Natural killer cell (primary cell): ENCODE measurements at regions not wholly inside any gene's neighbourhood (a gene's known extent, or its start where the extent isn't known, plus 50 kb on each side); places are given as distances from the start of the nearest gene placed in this dataset.
"Not testable (repeated sequence)": the region's sequence is repeated elsewhere in the genome, so short reads cannot be mapped to it uniquely, and the experiment has no call there.

Source experiments
- ATAC-seq, 3 donors: fragments of 150-1000 bp in 2 of 3; fragments of 200-7000 bp in 1 of 3; cut with Tn5 transposase; 1 replicate in 1 of 3; 2 replicates in 2 of 3; pipeline ENCODE4 v1.10.0; 2021; ENCODE audit warnings: mild to moderate bottlenecking in 2 of 3, moderate library complexity in 2 of 3
- DNase-seq, 2 donors: peaks; one replicate each; pipeline versions ENCODE4 v3.0.0 to v3.0.0-alpha.2; 2013 to 2021; ENCODE audit warnings: mixed read lengths in 1 of 2
- H3K27ac ChIP-seq: one replicate; pipeline ENCODE4 v1.5.1; 2013; ENCODE audit warnings: mild to moderate bottlenecking, low read length
- H3K27me3 ChIP-seq: one replicate; pipeline ENCODE4 v1.6.1; 2013; ENCODE audit warnings: low read length; ENCODE audit not compliant: control insufficient read depth, insufficient read depth
- H3K36me3 ChIP-seq: one replicate; pipeline ENCODE4 v1.6.1; 2013; ENCODE audit warnings: low read length; ENCODE audit not compliant: control insufficient read depth, insufficient read depth
- H3K4me1 ChIP-seq: one replicate; pipeline ENCODE4 v1.6.1; 2013; ENCODE audit warnings: low read length; ENCODE audit not compliant: control insufficient read depth, insufficient read depth
- H3K4me3 ChIP-seq: one replicate; pipeline ENCODE4 v1.5.1; 2013; ENCODE audit warnings: low read length
- H3K9me3 ChIP-seq: one replicate; pipeline ENCODE4 v1.6.1; 2013; ENCODE audit warnings: low read length; ENCODE audit not compliant: control insufficient read depth, insufficient read depth
- H3K27ac Mint-ChIP-seq, 2 donors: one replicate each; pipeline ENCODE4 v1.8.0; 2022; ENCODE audit warnings: mild to moderate bottlenecking in 2 of 2, mixed read lengths in 2 of 2, moderate library complexity in 1 of 2
- H3K27me3 Mint-ChIP-seq, 2 donors: one replicate each; pipeline ENCODE4 v1.8.0; 2022; ENCODE audit warnings: low read depth in 2 of 2, mixed read lengths in 2 of 2
- H3K36me3 Mint-ChIP-seq: one replicate; pipeline ENCODE4 v1.8.0; 2022; ENCODE audit warnings: mixed read lengths
- H3K4me1 Mint-ChIP-seq, 2 donors: one replicate each; pipeline ENCODE4 v1.8.0; 2022; ENCODE audit warnings: mixed read lengths in 2 of 2
- H3K4me3 Mint-ChIP-seq: one replicate; pipeline ENCODE4 v1.8.0; 2022; ENCODE audit warnings: mild to moderate bottlenecking, moderate library complexity, mixed read lengths
- H3K9me3 Mint-ChIP-seq, 2 donors: one replicate each; pipeline ENCODE4 v1.8.0; 2022; ENCODE audit warnings: mixed read lengths in 2 of 2
- CTCF ChIP-seq: fragments of 200-600 bp; IDR thresholded peaks from one replicate; pipeline ENCODE4 v1.8.0; 2022; ENCODE audit warnings: antibody characterized with exemption
- WGBS: methylation state at CpG from one replicate; pipeline ENCODE4 v1.1.7; 2013; ENCODE audit warnings: missing lambda C conversion rate; ENCODE audit not compliant: insufficient coverage; 5-methylcytosine and 5-hydroxymethylcytosine counted together
- intact Hi-C: fragments of 100-400 bp; cut with micrococcal nuclease; formaldehyde crosslinking; loops from one replicate; pipeline ENCODE4 v1.14.2; 2022

DNA sequence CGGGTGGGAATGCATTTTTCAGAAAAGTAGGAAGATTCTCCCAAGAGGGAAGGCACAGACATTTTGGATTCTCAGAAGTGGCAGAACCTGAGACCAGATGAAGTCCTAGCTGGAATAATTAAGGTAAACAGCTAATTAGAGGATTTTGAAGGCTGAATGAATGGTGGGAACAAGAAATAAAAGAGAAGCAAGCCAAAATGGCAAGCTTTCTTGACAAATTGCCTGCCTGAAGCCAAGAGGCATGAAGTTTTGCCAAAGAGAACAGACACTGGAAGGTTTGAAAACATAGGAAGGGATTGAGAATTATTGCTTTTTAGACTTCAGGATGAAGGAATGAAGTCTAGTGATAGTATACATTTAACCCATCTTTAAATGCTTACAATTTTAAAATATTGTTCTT, 115.0 kb upstream of the SEM1 start:
- Histone ChIP-seq H3K27ac (no peak overlapping the region), H3K9me3 (no peaks in the 10 kb centered on the region), H3K4me3 (no peak overlapping the region), H3K36me3 (no peaks in the 10 kb centered on the region), H3K4me1 (peaks cover 4% of the 10 kb centered on the region), H3K27me3 (no peaks in the 10 kb centered on the region)
- no peak overlapping the region for H3K27ac Mint-ChIP-seq
- H3K4me1 Mint-ChIP-seq, result peaks cover 11 to 13% of the 10 kb centered on the region in 2 donors
- no peak overlapping the region for H3K4me3 Mint-ChIP-seq
- DNase-seq, result no peak
- 100% methylated on average over 1 of the region's 1 CpG for WGBS
- no peaks in the 10 kb centered on the region for H3K36me3 Mint-ChIP-seq
- H3K27me3 Mint-ChIP-seq, result peaks cover 13 to 26% of the 10 kb centered on the region in 2 donors
- intact Hi-C loops, result no loop called here
- ATAC-seq, result no peak
- no peak for TF ChIP-seq CTCF
- no peaks in the 10 kb centered on the region for H3K9me3 Mint-ChIP-seq

DNA sequence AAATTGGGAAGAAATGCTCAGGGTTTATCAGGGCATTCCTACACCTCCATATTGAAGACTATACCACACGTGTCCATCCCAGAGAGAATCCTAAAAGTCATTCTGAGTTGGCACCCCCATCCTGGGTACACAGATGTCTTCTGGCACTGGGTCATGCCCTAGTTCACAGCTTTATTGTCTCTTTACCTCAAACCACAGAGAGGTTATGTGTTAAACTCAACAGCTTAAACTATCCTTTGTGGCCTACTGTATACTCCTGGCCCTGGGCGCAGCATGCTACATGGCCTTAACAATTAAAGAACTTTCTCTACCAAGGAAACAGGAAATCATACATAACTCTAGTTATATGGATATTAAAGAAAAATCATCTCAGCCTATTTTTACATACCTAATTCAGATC, 115.6 kb upstream of the SEM1 start:
- Mint-ChIP-seq H3K9me3 (no peaks in the 10 kb centered on the region), H3K4me3 (peak overlapping the region; percentile 4), H3K27me3 (peaks cover 11 to 20% of the 10 kb centered on the region in 2 donors), H3K4me1 (peaks cover 11 to 13% of the 10 kb centered on the region in 2 donors), H3K36me3 (no peaks in the 10 kb centered on the region), H3K27ac (no peak overlapping the region)
- Histone ChIP-seq H3K27me3 (no peaks in the 10 kb centered on the region), H3K9me3 (no peaks in the 10 kb centered on the region), H3K27ac (no peak overlapping the region), H3K36me3 (no peaks in the 10 kb centered on the region), H3K4me3 (no peak overlapping the region), H3K4me1 (peaks cover 4% of the 10 kb centered on the region)
- ATAC-seq (peak; percentile 58 to 90 (median 65)), DNase-seq (no peak)
- 31% methylated on average over 1 of the region's 2 CpGs for WGBS
- intact Hi-C loops, result no loop called here
- TF ChIP-seq CTCF, result no peak

- H3K36me3 ChIP-seq, result no peaks in the 10 kb centered on the region
- Mint-ChIP-seq H3K27me3 (peaks cover 12% of the 10 kb centered on the region in 2 donors), H3K4me1 (peaks cover 11 to 13% of the 10 kb centered on the region in 2 donors), H3K27ac (no peak overlapping the region), H3K36me3 (no peaks in the 10 kb centered on the region), H3K9me3 (no peaks in the 10 kb centered on the region), H3K4me3 (no peak overlapping the region)
- intact Hi-C loops, result no loop called here
- peaks cover 4% of the 10 kb centered on the region for H3K4me1 ChIP-seq
- H3K4me3 ChIP-seq, result no peak overlapping the region
- no peak overlapping the region for H3K27ac ChIP-seq
- no peaks in the 10 kb centered on the region for H3K27me3 ChIP-seq
- WGBS, result 82% methylated on average over 1 of the region's 1 CpG
- no peak for TF ChIP-seq CTCF
- ATAC-seq (peak in 1 of 3 donors; percentile 34), DNase-seq (no peak)
- H3K9me3 ChIP-seq, result no peaks in the 10 kb centered on the region
Observed at GRCh38 chr7:96826089-96826488, 116.4 kb upstream of the SEM1 start.

- Mint-ChIP-seq H3K9me3 (no peaks in the 10 kb centered on the region), H3K36me3 (no peaks in the 10 kb centered on the region), H3K27ac (no peak overlapping the region), H3K27me3 (peaks cover 9 to 12% of the 10 kb centered on the region in 2 donors), H3K4me1 (peaks cover 11 to 13% of the 10 kb centered on the region in 2 donors), H3K4me3 (no peak overlapping the region)
- intact Hi-C loops, result no loop called here
- WGBS, result 93% methylated on average over 5 of the region's 6 CpGs
- Histone ChIP-seq H3K4me3 (no peak overlapping the region), H3K27me3 (no peaks in the 10 kb centered on the region), H3K4me1 (peaks cover 4% of the 10 kb centered on the region), H3K36me3 (no peaks in the 10 kb centered on the region), H3K9me3 (no peaks in the 10 kb centered on the region), H3K27ac (no peak overlapping the region)
- TF ChIP-seq CTCF, result no peak
- no peak for DNase-seq
- ATAC-seq, result no peak
Observed at GRCh38 chr7:96827701-96828100, 118.1 kb upstream of the SEM1 start.

DNA sequence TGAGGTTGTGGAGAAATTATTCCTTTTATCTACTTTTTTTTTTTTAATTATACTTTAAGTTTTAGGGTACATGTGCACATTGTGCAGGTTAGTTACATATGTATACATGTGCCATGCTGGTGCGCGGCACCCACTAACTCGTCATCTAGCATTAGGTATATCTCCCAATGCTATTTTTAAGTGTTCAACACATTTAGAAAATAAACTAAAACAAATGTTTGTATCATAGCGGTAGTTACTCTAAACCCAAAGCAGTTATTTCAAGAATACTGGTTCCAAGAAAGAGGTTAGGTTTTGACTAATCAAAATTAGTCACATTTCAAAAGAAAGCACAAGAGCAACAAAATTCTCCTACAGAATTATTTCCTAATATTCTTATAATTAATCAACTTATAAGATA, 119.5 kb upstream of the SEM1 start:
- H3K36me3 ChIP-seq, H3K9me3 ChIP-seq, intact Hi-C loops, H3K36me3 Mint-ChIP-seq, ATAC-seq, DNase-seq, H3K4me1 ChIP-seq, H3K27ac ChIP-seq, H3K4me3 Mint-ChIP-seq, H3K27me3 ChIP-seq, H3K9me3 Mint-ChIP-seq, H3K27ac Mint-ChIP-seq, H3K4me3 ChIP-seq: not testable (repeated sequence)
- Mint-ChIP-seq H3K27me3 (peaks cover 4 to 12% of the 10 kb centered on the region in 2 donors), H3K4me1 (peaks cover 11 to 13% of the 10 kb centered on the region in 2 donors)
- 100% methylated on average over 3 of the region's 4 CpGs for WGBS
